HepG2 (cell line): ENCODE measurements at regions not wholly inside any gene's neighbourhood (a gene's known extent, or its start where the extent isn't known, plus 50 kb on each side); places are given as distances from the start of the nearest gene placed in this dataset.

Source experiments
- ATAC-seq: fragments of 200-7000 bp; cut with Tn5 transposase; 3 replicates; pipeline ENCODE4 v1.9.1; 2020; ENCODE audit warnings: mild to moderate bottlenecking, moderate library complexity
- BruUV-seq: library from RNA; stranded (reverse); fragments of 400-500 nt; replicated peaks from 2 replicates; lab custom pipeline; 2021; lab: Mats Ljungman, UMichigan
- CTCF ChIA-PET: fragments of 300-600 bp; formaldehyde crosslinking; extraction: SDS; loops from one replicate; lab custom pipeline; 2021; ENCODE audit warnings: low total read pairs, inconsistent platforms, low intra/inter-chr PET ratio; lab: Yijun Ruan, JAX
- POLR2A ChIA-PET: fragments of 350-600 bp; sonication (Branson Sonifier 250); formaldehyde crosslinking; loops from one replicate; lab custom pipeline; 2020; ENCODE audit warnings: antibody characterized with exemption, inconsistent platforms; lab: Yijun Ruan, JAX
- DNase-seq: peaks from one replicate; pipeline ENCODE4 v3.0.0-alpha.2; 2015; ENCODE audit warnings: low spot score
- FAIRE-seq: peaks from 3 replicates; lab custom pipeline; 2011; peaks lifted over from hg19 to GRCh38; lab: Jason Lieb, UNC
- H2AFZ ChIP-seq: one replicate; pipeline ENCODE4 v1.6.1; 2011; ENCODE audit warnings: low read length, inconsistent platforms
- H3K27ac ChIP-seq: fragments of 300-600 bp; 3 replicates; pipeline ENCODE4 v1.8.0; 2011; ENCODE audit warnings: mixed run types, mild to moderate bottlenecking, mixed read lengths, low read length, inconsistent platforms; ENCODE audit not compliant: insufficient read depth; ENCODE audit errors: extremely low read length
- H3K27me3 ChIP-seq, 2 experiments: fragments of 200-600 bp in 1 of 2; 2 replicates in 1 of 2; 3 replicates in 1 of 2; pipeline versions ENCODE4 v1.6.0 to v1.8.0; 2011; ENCODE audit warnings: low read length in 2 of 2, mild to moderate bottlenecking in 2 of 2, moderate library complexity in 2 of 2, inconsistent platforms in 1 of 2; ENCODE audit not compliant: insufficient read depth in 2 of 2, control insufficient read depth in 1 of 2
- H3K36me3 ChIP-seq, 2 experiments: fragments of 200-600 bp in 1 of 2; replicated peaks in 1 of 2; 2 replicates in 1 of 2; 3 replicates in 1 of 2; pipeline versions ENCODE4 v1.5.1 to v1.8.0; 2011; ENCODE audit warnings: low read length in 2 of 2, inconsistent platforms in 1 of 2; ENCODE audit not compliant: insufficient read depth in 2 of 2, control insufficient read depth in 1 of 2
- H3K4me1 ChIP-seq: 2 replicates; pipeline ENCODE4 v1.5.1; 2012; ENCODE audit warnings: low read length, inconsistent platforms; ENCODE audit not compliant: insufficient read depth
- H3K4me2 ChIP-seq: 2 replicates; pipeline ENCODE4 v1.6.0; 2011; ENCODE audit warnings: low read depth, low read length, inconsistent platforms
- H3K4me3 ChIP-seq, 3 experiments: fragments of 200-600 bp in 1 of 3; sonication (generic), shearing (Covaris generic) in 1 of 3; replicated peaks in 1 of 3; 2 replicates each; pipeline ENCODE4 v1.5.1; 2011 to 2016; ENCODE audit warnings: low read length in 3 of 3, inconsistent platforms in 2 of 3, low read depth in 2 of 3, mild to moderate bottlenecking in 2 of 3, control low read depth in 1 of 3, mixed read lengths in 1 of 3; ENCODE audit not compliant: insufficient read depth in 1 of 3
- H3K79me2 ChIP-seq: one replicate; pipeline ENCODE4 v1.6.1; 2011; ENCODE audit warnings: low read length, inconsistent platforms; ENCODE audit not compliant: insufficient read depth
- H3K9ac ChIP-seq: 2 replicates; pipeline ENCODE4 v1.6.0; 2011; ENCODE audit warnings: mild to moderate bottlenecking, low read depth, low read length, inconsistent platforms; ENCODE audit not compliant: insufficient read depth
- H3K9me3 ChIP-seq: 2 replicates; pipeline ENCODE4 v1.5.1; 2012; ENCODE audit warnings: mild to moderate bottlenecking, low read length
- H4K20me1 ChIP-seq: 2 replicates; pipeline ENCODE4 v1.6.0; 2011; ENCODE audit warnings: inconsistent platforms, mild to moderate bottlenecking, low read length, moderate library complexity; ENCODE audit not compliant: insufficient read depth
- ATF2 ChIP-seq: sonication (generic); formaldehyde crosslinking; IDR thresholded peaks from 2 replicates; pipeline ENCODE4 v1.4.0; 2020; ENCODE audit warnings: missing genetic modification reagents
- ATRX ChIP-seq: sonication (generic); formaldehyde crosslinking; IDR thresholded peaks from 2 replicates; pipeline ENCODE4 v1.4.0; 2020; ENCODE audit warnings: missing genetic modification reagents, borderline replicate concordance
- ELF1 ChIP-seq: sonication (generic); formaldehyde crosslinking; IDR thresholded peaks from 2 replicates; pipeline ENCODE4 v1.4.0; 2020; ENCODE audit warnings: missing genetic modification reagents
- ELF4 ChIP-seq: sonication (generic); formaldehyde crosslinking; IDR thresholded peaks from 2 replicates; pipeline ENCODE4 v1.5.0; 2020; ENCODE audit warnings: missing genetic modification reagents, mild to moderate bottlenecking, moderate library complexity, borderline replicate concordance
- KDM1A ChIP-seq: IDR thresholded peaks from 2 replicates; pipeline ENCODE4 v1.6.1; 2016; ENCODE audit warnings: missing compliant biosample characterization
- KLF11 ChIP-seq: IDR thresholded peaks from 2 replicates; pipeline ENCODE4 v1.6.1; 2016; ENCODE audit warnings: missing compliant biosample characterization
- KLF13 ChIP-seq: sonication (generic); formaldehyde crosslinking; IDR thresholded peaks from 2 replicates; pipeline ENCODE4 v1.4.0; 2020; ENCODE audit warnings: mild to moderate bottlenecking, missing genetic modification reagents
- MAZ ChIP-seq, 2 experiments: sonication (generic) in 1 of 2; formaldehyde crosslinking in 1 of 2; IDR thresholded peaks; 2 replicates each; pipeline versions ENCODE4 v1.5.0 to v1.6.1; 2012 to 2020; ENCODE audit warnings: low read depth in 2 of 2, mild to moderate bottlenecking in 2 of 2, borderline replicate concordance in 1 of 2, improper control_type of control experiment in 1 of 2, low read length in 1 of 2, missing genetic modification reagents in 1 of 2, moderate library complexity in 1 of 2
- NFKBIZ ChIP-seq: IDR thresholded peaks from 2 replicates; pipeline ENCODE4 v1.6.1; 2018; ENCODE audit warnings: missing genetic modification reagents, missing compliant biosample characterization
- RARA ChIP-seq: IDR thresholded peaks from 2 replicates; pipeline ENCODE4 v1.6.1; 2016; ENCODE audit warnings: missing genetic modification reagents, missing compliant biosample characterization
- REL ChIP-seq: sonication (generic); formaldehyde crosslinking; conservative IDR thresholded peaks from 2 replicates; pipeline ENCODE4 v1.8.0; 2022; ENCODE audit warnings: mild to moderate bottlenecking, missing genetic modification reagents, moderate library complexity
- ZNF33A ChIP-seq: sonication (generic); formaldehyde crosslinking; IDR thresholded peaks from 2 replicates; pipeline ENCODE4 v1.5.1; 2020; ENCODE audit warnings: missing genetic modification reagents, mild to moderate bottlenecking, moderate library complexity, borderline replicate concordance
- ZNF496 ChIP-seq: sonication (generic); formaldehyde crosslinking; IDR thresholded peaks from 2 replicates; pipeline ENCODE4 v1.8.1; 2023; ENCODE audit warnings: mild to moderate bottlenecking, moderate library complexity, missing genetic modification reagents; ENCODE audit not compliant: insufficient replicate concordance
- WGBS: methylation state at CpG from one replicate; pipeline ENCODE4 v1.1.6; 2017; ENCODE audit warnings: low lambda C conversion rate; 5-methylcytosine and 5-hydroxymethylcytosine counted together
- in situ Hi-C: cut with HindIII; loops from 2 replicates; pipeline ENCODE4 v1.10.0; 2017; ENCODE audit warnings: low pct_unique_long_range_greater_than_20kb; ENCODE audit not compliant: extremely low pct_ligation_motif_present
- intact Hi-C: fragments of 100-400 bp; cut with micrococcal nuclease; formaldehyde crosslinking; loops from one replicate; pipeline ENCODE4 v1.10.0; 2022; ENCODE audit not compliant: unreplicated experiment

DNA sequence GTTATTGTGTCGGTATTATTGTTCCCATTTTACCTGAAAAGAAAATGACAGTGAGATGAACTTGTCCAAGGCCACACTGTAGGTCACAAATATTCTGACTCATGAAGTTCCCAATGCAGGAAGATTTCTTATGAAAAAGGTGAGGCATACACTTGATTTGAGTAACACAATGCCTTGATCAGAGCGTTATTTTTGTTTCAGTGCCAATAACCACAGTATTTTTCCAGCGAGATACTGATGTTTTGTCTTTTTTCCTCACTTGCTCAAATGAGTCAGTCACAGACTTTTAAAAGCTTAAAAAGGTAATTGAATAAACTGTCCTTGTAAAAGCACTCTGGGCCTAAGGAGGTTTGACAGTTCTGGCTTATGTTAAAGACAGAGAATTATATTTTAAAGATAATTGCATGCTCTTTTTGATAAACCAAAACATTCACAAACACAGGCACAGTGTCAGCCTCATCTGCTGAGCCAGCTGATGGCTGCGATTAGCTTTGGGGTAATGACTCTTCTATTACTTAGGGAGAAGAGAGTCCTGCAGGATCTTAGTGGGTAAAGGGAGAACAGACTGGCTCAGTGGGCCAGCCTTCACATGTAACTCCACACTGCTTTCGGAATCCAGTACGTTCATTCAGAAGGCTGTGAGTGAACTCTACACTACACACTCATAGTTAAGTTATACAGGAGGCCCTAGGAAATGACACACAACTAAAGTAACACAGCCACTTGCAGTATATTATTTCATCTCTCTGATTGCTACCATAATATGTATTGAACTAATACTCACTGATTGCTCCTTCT lies 165.5 kb upstream of the CD180 start:
- H3K4me3 ChIP-seq, result no peak overlapping the region
- no peak for ATAC-seq
- TF ChIP-seq RARA, result no peak
- TF ChIP-seq ATRX (CRISPR knock-in tag), result no peak
- TF ChIP-seq NFKBIZ (CRISPR knock-in tag), result no peak
- no peak for TF ChIP-seq MAZ (IDR thresholded peaks at IDR 0.05; ENCODE audit: borderline replicate concordance, low read depth, low read length)
- TF ChIP-seq MAZ (CRISPR knock-in tag; IDR thresholded peaks at IDR 0.05; ENCODE audit: low read depth), result no peak
- TF ChIP-seq KLF11 (CRISPR knock-in tag), result no peak
- no peak for TF ChIP-seq KLF13 (CRISPR knock-in tag)
- no peak for TF ChIP-seq ZNF33A (CRISPR knock-in tag)
- TF ChIP-seq ATF2 (CRISPR knock-in tag), result no peak
- no peak for TF ChIP-seq KDM1A (CRISPR knock-in tag)
- TF ChIP-seq ZNF496 (CRISPR knock-in tag), result no peak
- TF ChIP-seq REL (CRISPR knock-in tag), result no peak
- no peak for TF ChIP-seq ELF1 (CRISPR knock-in tag)
- TF ChIP-seq ELF4 (CRISPR knock-in tag), result no peak
- H3K79me2 ChIP-seq, result no peaks in the 10 kb centered on the region
- no peak overlapping the region for H3K4me2 ChIP-seq
- H3K4me1 ChIP-seq, result no peaks in the 10 kb centered on the region
- FAIRE-seq, result no peak
- H4K20me1 ChIP-seq, result no peaks in the 10 kb centered on the region
- no peak overlapping the region for H2AFZ ChIP-seq
- H3K36me3 ChIP-seq, result no peaks in the 10 kb centered on the region
- no peak overlapping the region for H3K27ac ChIP-seq
- no TSS peak for BruUV-seq
- H3K9ac ChIP-seq, result no peak overlapping the region
- no peaks in the 10 kb centered on the region for H3K27me3 ChIP-seq
- no peak for DNase-seq
- ChIA-PET CTCF (no interaction called here), POLR2A (no interaction called here)
- intact Hi-C loops, result no loop called here
- in situ Hi-C loops, result no loop called here
- 44% methylated on average over 6 of the region's 6 CpGs for WGBS
- no peaks in the 10 kb centered on the region for H3K9me3 ChIP-seq
